Suprapubic skin (tissue), 3 donors: ENCODE measurements at regions not wholly inside any gene's neighbourhood (a gene's known extent, or its start where the extent isn't known, plus 50 kb on each side); places are given as distances from the start of the nearest gene placed in this dataset.

Experiments
- CTCF ChIP-seq, 2 donors: fragments of 200-600 bp in 1 of 2; fragments of 450-650 bp in 1 of 2; sonication (generic) in 1 of 2; IDR thresholded peaks; one replicate each; pipeline ENCODE4 v1.5.1; 2016 to 2019; ENCODE audit warnings: antibody characterized with exemption in 2 of 2, mild to moderate bottlenecking in 1 of 2, moderate library complexity in 1 of 2
- EP300 ChIP-seq: sonication (generic); formaldehyde crosslinking; IDR thresholded peaks from one replicate; pipeline ENCODE4 v1.6.1; 2017; ENCODE audit warnings: antibody characterized with exemption

- TF ChIP-seq CTCF (IDR thresholded peaks at IDR 0.05): no peak
- no peak for TF ChIP-seq EP300
Observed at GRCh38 chr3:68139897-68140296, 485.5 kb upstream of the SUCLG2 start.
